K562 (cell line): ENCODE measurements at regions not wholly inside any gene's neighbourhood (a gene's known extent, or its start where the extent isn't known, plus 50 kb on each side); places are given as distances from the start of the nearest gene placed in this dataset.
A peak's percentile ranks its signal among the peaks of the same experiment; 100 is the strongest.

Experiments
- ATAC-seq: fragments of 200-7000 bp; cut with Tn5 transposase; 3 replicates; pipeline ENCODE4 v1.9.1; 2020; ENCODE audit warnings: moderate library complexity
- BruUV-seq: library from RNA; stranded (reverse); fragments of 400-500 nt; replicated peaks from 2 replicates; lab custom pipeline; 2021; lab: Mats Ljungman, UMichigan
- CTCF ChIA-PET: fragments of 300-600 bp; formaldehyde crosslinking; extraction: SDS; loops from one replicate; lab custom pipeline; 2021; ENCODE audit warnings: low intra/inter-chr PET ratio; lab: Yijun Ruan, JAX
- POLR2A ChIA-PET: fragments of 300-600, 350-650 bp; sonication (Branson Sonifier 250); formaldehyde crosslinking; extraction: SDS; loops from one replicate; lab custom pipeline; 2021; ENCODE audit warnings: antibody characterized with exemption, inconsistent platforms; lab: Yijun Ruan, JAX
- DNase-seq, 4 experiments: peaks; one replicate each; pipeline versions ENCODE4 v3.0.0 to v3.0.0-alpha.2; 2011 to 2018; ENCODE audit warnings: low spot score in 3 of 4, mixed read lengths in 3 of 4; ENCODE audit errors: extremely low read depth in 1 of 4
- FAIRE-seq: peaks from 2 replicates; lab custom pipeline; 2011; peaks lifted over from hg19 to GRCh38; lab: Jason Lieb, UNC
- H2AFZ ChIP-seq: 2 replicates; pipeline ENCODE4 v1.6.0; 2011; ENCODE audit warnings: low read depth, low read length, control low read depth, inconsistent platforms
- H3K27ac ChIP-seq: fragments of 200-600 bp; 3 replicates; pipeline ENCODE4 v1.8.0; 2011; ENCODE audit warnings: low read depth, mild to moderate bottlenecking, control low read depth, inconsistent platforms, low read length, moderate library complexity, mixed read lengths; ENCODE audit errors: extremely low read depth
- H3K27me3 ChIP-seq, 2 experiments: fragments of 300-600 bp in 1 of 2; 2 replicates in 1 of 2; 3 replicates in 1 of 2; pipeline versions ENCODE4 v1.6.0 to v1.8.0; 2011; ENCODE audit warnings: inconsistent platforms in 2 of 2, low read length in 2 of 2, mild to moderate bottlenecking in 1 of 2, mixed read lengths in 1 of 2, moderate library complexity in 1 of 2; ENCODE audit not compliant: control insufficient read depth in 2 of 2, insufficient read depth in 2 of 2
- H3K36me3 ChIP-seq: fragments of 300-600 bp; 3 replicates; pipeline ENCODE4 v1.8.0; 2011; ENCODE audit warnings: mild to moderate bottlenecking, low read length, inconsistent platforms; ENCODE audit not compliant: control insufficient read depth, insufficient read depth
- H3K4me1 ChIP-seq, 2 experiments: fragments of 200-600 bp in 1 of 2; replicated peaks in 1 of 2; 2 replicates in 1 of 2; 3 replicates in 1 of 2; pipeline versions ENCODE4 v1.5.1 to v1.8.0; 2011; ENCODE audit warnings: inconsistent platforms in 2 of 2, low read length in 2 of 2, mild to moderate bottlenecking in 1 of 2, mixed read lengths in 1 of 2, moderate library complexity in 1 of 2; ENCODE audit not compliant: control insufficient read depth in 2 of 2, insufficient read depth in 2 of 2
- H3K4me2 ChIP-seq: 2 replicates; pipeline ENCODE4 v1.6.1; 2011; ENCODE audit warnings: low read length, control low read depth, inconsistent platforms, mixed read lengths; ENCODE audit not compliant: insufficient read depth
- H3K4me3 ChIP-seq: fragments of 200-600 bp; sonication (generic), shearing (Covaris generic); 2 replicates; pipeline ENCODE4 v1.5.1; 2016; ENCODE audit warnings: control low read depth, inconsistent platforms
- H3K79me2 ChIP-seq: fragments of 200-600 bp; 3 replicates; pipeline ENCODE4 v1.8.0; 2011; ENCODE audit warnings: low read length, inconsistent platforms; ENCODE audit not compliant: control insufficient read depth, insufficient read depth
- H3K9ac ChIP-seq, 2 experiments: 2 replicates each; pipeline versions ENCODE4 v1.6.0 to v1.6.1; 2011; ENCODE audit warnings: low read depth in 2 of 2, low read length in 2 of 2, control low read depth in 1 of 2, inconsistent platforms in 1 of 2, mild to moderate bottlenecking in 1 of 2, mixed read lengths in 1 of 2; ENCODE audit not compliant: insufficient read depth in 1 of 2
- H3K9me1 ChIP-seq: one replicate; pipeline ENCODE4 v1.6.0; 2011; ENCODE audit warnings: inconsistent platforms, mild to moderate bottlenecking, low read length, moderate library complexity; ENCODE audit not compliant: control insufficient read depth, insufficient read depth
- H3K9me3 ChIP-seq: replicated peaks from 2 replicates; pipeline ENCODE4 v1.5.1; 2011; ENCODE audit warnings: low read depth, low read length, inconsistent platforms; ENCODE audit not compliant: control insufficient read depth, insufficient read depth
- H4K20me1 ChIP-seq: replicated peaks from 2 replicates; pipeline ENCODE4 v1.6.1; 2011; ENCODE audit warnings: low read length, inconsistent platforms, mixed read lengths; ENCODE audit not compliant: control insufficient read depth, insufficient read depth
- CEBPG ChIP-seq, 3 experiments: fragments of 200-800 bp in 1 of 3; sonication (Bioruptor generic) in 1 of 3; sonication (generic) in 1 of 3; formaldehyde crosslinking in 1 of 3; IDR thresholded peaks in 2 of 3; conservative IDR thresholded peaks in 1 of 3; 2 replicates each; pipeline versions ENCODE4 v1.6.1 to v1.8.0; 2016 to 2022; ENCODE audit warnings: missing compliant biosample characterization in 2 of 3, missing genetic modification characterization in 2 of 3, mild to moderate bottlenecking in 1 of 3, missing genetic modification reagents in 1 of 3
- IFI16 ChIP-seq: fragments of 250-450 bp; sonication (Bioruptor Pico); IDR thresholded peaks from 2 replicates; pipeline ENCODE4 v2.1.2; 2022; ENCODE audit warnings: mild to moderate bottlenecking, inconsistent platforms
- MCM2 ChIP-seq: fragments of 450-650 bp; IDR thresholded peaks from 2 replicates; pipeline ENCODE4 v1.6.1; 2017; ENCODE audit warnings: low read depth, mild to moderate bottlenecking
- NELFE ChIP-seq: IDR thresholded peaks from 2 replicates; pipeline ENCODE4 v1.6.1; 2011; ENCODE audit warnings: mild to moderate bottlenecking; ENCODE audit not compliant: insufficient read depth, insufficient read length
- NFIC ChIP-seq: fragments of 450-650 bp; IDR thresholded peaks from 2 replicates; pipeline ENCODE4 v1.6.1; 2017; ENCODE audit warnings: mild to moderate bottlenecking, inconsistent platforms
- RBM25 ChIP-seq: fragments of 200-400 bp; formaldehyde crosslinking; IDR thresholded peaks from 2 replicates; pipeline ENCODE4 v1.6.1; 2018; ENCODE audit warnings: low read length, low read depth, moderate library complexity; ENCODE audit not compliant: severe bottlenecking
- ZKSCAN3 ChIP-seq: fragments of 250-450 bp; sonication (Bioruptor Pico); IDR thresholded peaks from 2 replicates; pipeline ENCODE4 v1.4.0; 2020
- ZNF584 ChIP-seq: fragments of 200-800 bp; sonication (Bioruptor generic); IDR thresholded peaks from 2 replicates; pipeline ENCODE4 v1.6.1; 2016; ENCODE audit warnings: low read depth, mild to moderate bottlenecking, missing genetic modification characterization, missing compliant biosample characterization
- WGBS: fragments of 100-300 bp; shearing (Covaris generic); methylation state at CpG from one replicate; pipeline ENCODE4 v1.1.6; 2016; ENCODE audit warnings: low coverage, mixed read lengths; ENCODE audit not compliant: insufficient coverage; ENCODE audit errors: missing lambda C conversion rate; 5-methylcytosine and 5-hydroxymethylcytosine counted together
- in situ Hi-C: fragments of 300-500 bp; cut with MboI; formaldehyde crosslinking; loops from 4 replicates; pipeline ENCODE4 v1.15.0; 2018; ENCODE audit warnings: inconsistent platforms, mixed read lengths
- intact Hi-C: fragments of 100-400 bp; cut with micrococcal nuclease; formaldehyde crosslinking; loops from 2 replicates; pipeline ENCODE4 v1.14.2; 2022
- TF ChIP-seq, protein P1 (sequence below): IDR thresholded peaks from 2 replicates; pipeline ENCODE4 v1.6.1; 2016; ENCODE audit warnings: missing genetic modification characterization, missing compliant biosample characterization
- TF ChIP-seq, protein P2 (sequence below): fragments of 150-350 bp; IDR thresholded peaks from 2 replicates; pipeline ENCODE4 v1.6.1; 2014; ENCODE audit warnings: low read depth, mild to moderate bottlenecking, low read length, borderline replicate concordance

DNA sequence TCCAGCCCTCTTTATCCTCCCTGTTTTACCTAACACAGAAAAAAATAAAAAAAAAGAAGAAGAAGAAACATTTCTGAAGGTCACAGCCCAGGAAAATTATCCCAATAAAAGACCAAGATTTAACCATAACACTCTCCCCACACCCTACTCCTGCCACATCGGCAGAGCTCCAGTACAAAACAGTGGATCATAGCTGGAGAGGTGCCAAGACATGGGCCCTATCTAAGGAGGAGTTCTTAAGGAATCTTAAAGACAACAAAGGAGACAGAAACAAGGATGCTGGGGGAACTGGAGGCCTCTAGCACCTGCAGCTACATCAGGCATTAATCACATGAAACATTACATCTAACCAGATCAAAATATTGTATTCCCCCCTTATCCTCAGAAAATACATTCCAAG, 432.8 kb downstream of the MATN1 start:
- Histone ChIP-seq H3K79me2 (no peaks in the 10 kb centered on the region), H3K27me3 (no peaks in the 10 kb centered on the region; a peak in 2 of 5 replicates), H3K4me2 (no peak overlapping the region), H3K27ac (no peak overlapping the region), H3K36me3 (no peaks in the 10 kb centered on the region), H3K9me3 (no peaks in the 10 kb centered on the region), H3K4me3 (no peak overlapping the region), H4K20me1 (no peaks in the 10 kb centered on the region), H3K9me1 (no peaks in the 10 kb centered on the region), H3K4me1 (no peaks in the 10 kb centered on the region)
- CTCF ChIA-PET: no interaction called here
- WGBS: 0% methylated on average over 1 of the region's 1 CpG
- intact Hi-C loops: no loop called here
- TF ChIP-seq RBM25 (no peak), NFIC (peak; percentile 40; the same call in 1 of the 2 replicates), ZNF584 (CRISPR knock-in tag) (no peak)
- TF ChIP-seq, protein P1, sequence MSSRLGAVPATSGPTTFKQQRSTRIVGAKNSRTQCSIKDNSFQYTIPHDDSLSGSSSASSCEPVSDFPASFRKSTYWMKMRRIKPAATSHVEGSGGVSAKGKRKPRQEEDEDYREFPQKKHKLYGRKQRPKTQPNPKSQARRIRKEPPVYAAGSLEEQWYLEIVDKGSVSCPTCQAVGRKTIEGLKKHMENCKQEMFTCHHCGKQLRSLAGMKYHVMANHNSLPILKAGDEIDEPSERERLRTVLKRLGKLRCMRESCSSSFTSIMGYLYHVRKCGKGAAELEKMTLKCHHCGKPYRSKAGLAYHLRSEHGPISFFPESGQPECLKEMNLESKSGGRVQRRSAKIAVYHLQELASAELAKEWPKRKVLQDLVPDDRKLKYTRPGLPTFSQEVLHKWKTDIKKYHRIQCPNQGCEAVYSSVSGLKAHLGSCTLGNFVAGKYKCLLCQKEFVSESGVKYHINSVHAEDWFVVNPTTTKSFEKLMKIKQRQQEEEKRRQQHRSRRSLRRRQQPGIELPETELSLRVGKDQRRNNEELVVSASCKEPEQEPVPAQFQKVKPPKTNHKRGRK: no peak
- TF ChIP-seq, all 486 proteins: peak for 1
- DNase-seq: no peak
- FAIRE-seq: no peak
- no TSS peak for BruUV-seq
- in situ Hi-C loops: no loop called here
- ATAC-seq: no peak
- Histone ChIP-seq H3K9ac (no peak overlapping the region), H2AFZ (no peak overlapping the region)
- POLR2A ChIA-PET: interaction anchor here (0.6 kb wide), 1 partner anchor 481 kb away, joined by 3 read pairs; no protein-coding TSS in a partner anchor

- 1% methylated on average over 8 of the region's 8 CpGs for WGBS
- ChIA-PET POLR2A (interaction anchor here (0.5 to 1.0 kb wide), 4 partner anchors 19 to 404 kb away, joined by 3 read pairs; no protein-coding TSS in a partner anchor), CTCF (no interaction called here)
- Histone ChIP-seq H3K36me3 (no peaks in the 10 kb centered on the region), H3K4me1 (no peaks in the 10 kb centered on the region; a peak in 1 of 5 replicates), H3K4me2 (no peak overlapping the region), H3K79me2 (no peaks in the 10 kb centered on the region), H3K27ac (no peak overlapping the region), H2AFZ (no peak overlapping the region), H4K20me1 (0 out of 2 replicates have a peak, but pooled peaks cover 3% of the 10 kb centered on the region), H3K4me3 (no peak overlapping the region), H3K9ac (no peak overlapping the region), H3K27me3 (peaks cover 0 to 10% of the 10 kb centered on the region in 2 experiments; a peak in 3 of 5 replicates), H3K9me1 (no peaks in the 10 kb centered on the region), H3K9me3 (no peaks in the 10 kb centered on the region)
- no peak for FAIRE-seq
- no peak for DNase-seq
- intact Hi-C loops (no loop called here), in situ Hi-C loops (no loop called here)
- ATAC-seq: no peak
- TF ChIP-seq MCM2 (no peak), NELFE (no peak), CEBPG (CRISPR knock-in tag; IDR thresholded peaks at IDR 0.05) (no peak), CEBPG (tag; conservative IDR thresholded peaks at IDR 0.05 in 1 of 2, IDR thresholded peaks at IDR 0.05 in 1 of 2) (no peak), IFI16 (CRISPR knock-in tag) (no peak), ZKSCAN3 (CRISPR knock-in tag) (no peak)
- TF ChIP-seq, protein P2, sequence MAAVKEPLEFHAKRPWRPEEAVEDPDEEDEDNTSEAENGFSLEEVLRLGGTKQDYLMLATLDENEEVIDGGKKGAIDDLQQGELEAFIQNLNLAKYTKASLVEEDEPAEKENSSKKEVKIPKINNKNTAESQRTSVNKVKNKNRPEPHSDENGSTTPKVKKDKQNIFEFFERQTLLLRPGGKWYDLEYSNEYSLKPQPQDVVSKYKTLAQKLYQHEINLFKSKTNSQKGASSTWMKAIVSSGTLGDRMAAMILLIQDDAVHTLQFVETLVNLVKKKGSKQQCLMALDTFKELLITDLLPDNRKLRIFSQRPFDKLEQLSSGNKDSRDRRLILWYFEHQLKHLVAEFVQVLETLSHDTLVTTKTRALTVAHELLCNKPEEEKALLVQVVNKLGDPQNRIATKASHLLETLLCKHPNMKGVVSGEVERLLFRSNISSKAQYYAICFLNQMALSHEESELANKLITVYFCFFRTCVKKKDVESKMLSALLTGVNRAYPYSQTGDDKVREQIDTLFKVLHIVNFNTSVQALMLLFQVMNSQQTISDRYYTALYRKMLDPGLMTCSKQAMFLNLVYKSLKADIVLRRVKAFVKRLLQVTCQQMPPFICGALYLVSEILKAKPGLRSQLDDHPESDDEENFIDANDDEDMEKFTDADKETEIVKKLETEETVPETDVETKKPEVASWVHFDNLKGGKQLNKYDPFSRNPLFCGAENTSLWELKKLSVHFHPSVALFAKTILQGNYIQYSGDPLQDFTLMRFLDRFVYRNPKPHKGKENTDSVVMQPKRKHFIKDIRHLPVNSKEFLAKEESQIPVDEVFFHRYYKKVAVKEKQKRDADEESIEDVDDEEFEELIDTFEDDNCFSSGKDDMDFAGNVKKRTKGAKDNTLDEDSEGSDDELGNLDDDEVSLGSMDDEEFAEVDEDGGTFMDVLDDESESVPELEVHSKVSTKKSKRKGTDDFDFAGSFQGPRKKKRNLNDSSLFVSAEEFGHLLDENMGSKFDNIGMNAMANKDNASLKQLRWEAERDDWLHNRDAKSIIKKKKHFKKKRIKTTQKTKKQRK: no peak
- BruUV-seq: no TSS peak
Measured at GRCh38 chr1:30287976-30288375, 435.4 kb downstream of the MATN1 start.
